COR-L47 (cell line): ENCODE measurements at regions not wholly inside any gene's neighbourhood (a gene's known extent, or its start where the extent isn't known, plus 50 kb on each side); places are given as distances from the start of the nearest gene placed in this dataset.
A peak's percentile ranks its signal among the peaks of the same experiment; 100 is the strongest.
"Not testable (repeated sequence)": the region's sequence is repeated elsewhere in the genome, so short reads cannot be mapped to it uniquely, and the experiment has no call there.

ENCODE experiments used
- DNase-seq: peaks from one replicate; lab custom pipeline; 2025; lab: John Stamatoyannopoulos, UW

DNA sequence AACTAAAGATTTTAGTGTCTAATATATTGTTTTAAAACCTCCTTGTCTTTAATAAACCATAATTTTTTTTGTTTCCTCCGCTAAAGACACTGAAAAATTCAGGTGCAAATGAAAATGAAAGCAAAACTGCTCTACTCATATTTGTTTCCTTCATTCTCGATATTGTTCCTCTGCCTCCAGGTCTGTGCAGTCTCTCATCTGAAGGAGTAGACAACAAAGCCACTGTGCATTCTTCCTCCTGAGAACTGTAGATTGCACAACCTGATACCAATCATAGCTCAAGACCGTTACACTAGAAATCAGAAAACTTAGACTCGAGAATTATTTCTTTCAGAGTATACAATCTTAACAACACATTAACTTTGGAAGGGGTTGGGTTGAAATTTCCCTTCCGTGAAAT lies 373.1 kb upstream of the CXADR start:
- no peak for DNase-seq

- DNase-seq: peak; percentile 15
These were observed 366.4 kb upstream of the CXADR start for GRCh38 chr21:17146426-17146825.

GRCh38 chr21:17159697-17160096 lies 353.1 kb upstream of the CXADR start:
- DNase-seq: no peak

- DNase-seq: no peak
These were observed 327.2 kb upstream of the CXADR start for GRCh38 chr21:17185674-17186073.

DNA sequence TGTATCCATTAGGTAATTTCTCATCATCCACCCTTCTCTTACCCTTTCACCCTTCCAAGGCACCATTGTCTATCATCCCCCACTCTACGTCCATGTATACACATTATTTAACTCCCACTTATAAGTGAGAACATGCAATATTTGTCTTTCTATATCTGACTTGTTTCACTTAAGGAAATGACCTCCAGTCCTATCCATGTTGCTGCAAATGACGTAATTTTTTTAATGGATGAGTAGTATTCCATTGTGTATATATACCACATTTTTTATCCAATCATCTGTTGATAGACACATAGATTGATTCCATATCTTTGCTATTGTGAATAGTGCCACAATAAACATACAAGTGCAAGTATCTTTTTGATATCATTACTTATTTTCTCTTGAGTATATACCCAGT lies 322.9 kb upstream of the CXADR start:
- no peak for DNase-seq

- DNase-seq: no peak
These were observed 321.4 kb upstream of the CXADR start for GRCh38 chr21:17191346-17191993.

DNA sequence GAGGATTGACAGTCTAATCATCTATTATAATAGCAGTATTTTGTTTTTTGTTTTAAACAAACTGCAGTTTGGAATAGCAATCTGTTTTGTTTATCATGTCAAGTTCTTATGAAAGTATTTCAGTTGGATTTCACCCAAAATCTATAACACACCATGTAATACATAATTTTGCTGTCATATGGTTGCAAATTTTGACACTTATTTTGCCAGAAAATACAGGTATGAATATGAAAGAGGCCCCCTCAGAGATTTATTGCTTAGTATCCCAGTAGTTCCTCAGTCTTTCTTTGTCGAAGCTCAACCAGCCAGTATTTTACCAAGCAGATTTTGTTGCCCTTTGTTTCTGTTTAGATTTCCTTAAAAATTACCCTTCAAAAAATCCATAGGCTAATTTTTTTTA lies 317.5 kb upstream of the CXADR start:
- DNase-seq: no peak

GRCh38 chr21:17195976-17196375 lies 316.9 kb upstream of the CXADR start:
- no peak for DNase-seq

DNA sequence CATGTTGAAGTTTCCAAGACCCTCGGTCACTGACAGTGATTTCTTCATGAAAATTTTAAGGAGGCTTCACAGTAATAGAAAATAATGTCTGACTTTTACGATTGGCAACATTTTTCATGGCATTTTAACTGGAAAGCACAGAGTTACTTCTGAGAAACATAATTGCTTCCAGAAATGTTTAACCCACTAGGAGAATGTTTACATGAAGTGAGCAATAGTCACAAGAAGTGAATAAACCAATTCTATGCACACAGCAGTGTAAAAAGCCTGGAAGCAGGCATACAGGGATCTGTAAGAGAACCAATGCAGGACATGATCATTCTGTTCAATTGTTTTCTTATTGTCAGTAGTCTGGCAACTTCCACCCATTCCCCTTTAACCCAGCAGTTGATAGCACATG lies 316.2 kb upstream of the CXADR start:
- no peak for DNase-seq

DNA sequence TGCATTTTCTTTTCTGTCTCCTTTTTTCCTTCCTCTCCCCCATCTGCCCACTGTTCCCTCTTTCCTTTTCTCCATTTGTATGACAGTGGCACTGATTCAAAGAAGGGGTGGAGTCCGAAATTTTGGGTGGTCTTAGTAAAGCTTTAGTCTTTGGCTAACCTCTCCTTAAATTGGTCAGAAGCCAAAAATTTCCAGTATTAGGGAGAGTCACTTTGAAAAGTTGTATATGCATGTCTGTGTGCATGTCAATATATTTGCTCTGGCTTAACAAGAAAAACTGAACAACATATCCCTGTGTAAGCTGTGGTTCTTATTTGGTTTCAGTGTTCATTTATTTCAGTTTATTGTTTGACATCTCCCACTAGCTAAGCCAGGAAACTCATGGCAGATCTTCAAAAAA lies 314.8 kb upstream of the CXADR start:
- no peak for DNase-seq

DNA sequence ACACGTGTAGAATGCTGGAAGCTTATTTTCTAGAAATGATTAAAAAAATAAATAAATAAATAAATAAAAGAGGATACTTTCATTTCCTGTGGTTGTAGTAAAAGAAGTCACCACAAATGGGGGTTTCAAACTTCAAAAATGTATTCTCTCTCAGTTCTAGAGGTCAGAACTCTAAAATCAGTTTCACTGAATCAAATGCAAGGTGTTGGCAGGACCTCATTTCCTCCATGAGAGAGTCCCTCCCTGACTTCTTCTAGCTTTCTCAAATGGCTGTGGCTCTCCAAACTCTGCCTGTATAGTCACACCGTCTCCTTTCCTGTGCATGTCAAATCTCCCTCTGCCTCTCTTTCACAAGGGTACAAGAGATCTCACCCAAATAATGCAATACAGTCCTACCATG lies 312.6 kb upstream of the CXADR start:
- DNase-seq: no peak

GRCh38 chr21:17201741-17202260 lies 311.0 kb upstream of the CXADR start:
- DNase-seq: no peak

- no peak for DNase-seq
These were observed 298.0 kb upstream of the CXADR start for GRCh38 chr21:17214801-17215200.

GRCh38 chr21:17219050-17219449 lies 293.8 kb upstream of the CXADR start:
- not testable (repeated sequence) for DNase-seq

GRCh38 chr21:17231124-17231523 lies 281.7 kb upstream of the CXADR start:
- DNase-seq: no peak

DNA sequence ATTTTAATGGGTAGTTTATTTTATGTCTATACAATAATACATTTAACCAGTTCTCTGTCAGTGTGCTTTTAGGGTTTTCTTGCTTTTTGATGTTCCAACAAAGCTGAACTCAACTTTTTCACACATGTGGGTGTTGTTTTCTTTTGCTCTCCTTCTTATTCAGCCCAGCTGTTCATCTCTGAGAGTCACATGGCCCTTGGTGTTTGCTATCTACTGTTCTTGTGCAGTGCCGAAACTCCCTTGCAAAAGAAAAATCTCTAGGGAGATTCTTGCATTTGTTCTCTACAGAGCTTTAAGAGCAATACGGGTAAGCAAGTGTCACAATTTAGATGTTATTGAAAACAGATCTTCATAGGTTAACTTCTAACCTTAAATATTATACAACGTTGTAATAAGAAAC lies 281.1 kb upstream of the CXADR start:
- no peak for DNase-seq

GRCh38 chr21:17238468-17238867 lies 274.4 kb upstream of the CXADR start:
- no peak for DNase-seq

DNA sequence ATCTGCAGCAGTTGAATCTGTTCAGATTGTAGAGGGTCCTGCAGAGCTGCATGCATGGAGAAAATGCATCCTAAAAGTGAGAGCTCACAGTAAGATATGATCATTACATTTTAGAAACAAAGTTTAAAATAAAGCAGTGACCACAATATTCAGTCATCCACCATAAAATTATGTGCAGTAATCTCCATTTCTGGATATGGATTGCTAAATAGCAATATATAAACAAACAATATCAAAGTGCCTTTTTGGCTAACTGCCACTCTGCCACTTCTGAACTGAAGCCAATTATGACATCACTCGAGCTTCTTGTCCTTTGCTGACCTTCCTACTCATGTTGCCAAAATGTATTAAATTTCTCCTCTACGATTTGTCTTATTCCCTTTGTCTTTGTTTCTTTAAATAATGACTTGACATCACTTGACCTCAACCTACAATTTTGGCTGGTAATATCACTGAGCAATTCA lies 262.0 kb upstream of the CXADR start:
- DNase-seq: peak; percentile 52

DNA sequence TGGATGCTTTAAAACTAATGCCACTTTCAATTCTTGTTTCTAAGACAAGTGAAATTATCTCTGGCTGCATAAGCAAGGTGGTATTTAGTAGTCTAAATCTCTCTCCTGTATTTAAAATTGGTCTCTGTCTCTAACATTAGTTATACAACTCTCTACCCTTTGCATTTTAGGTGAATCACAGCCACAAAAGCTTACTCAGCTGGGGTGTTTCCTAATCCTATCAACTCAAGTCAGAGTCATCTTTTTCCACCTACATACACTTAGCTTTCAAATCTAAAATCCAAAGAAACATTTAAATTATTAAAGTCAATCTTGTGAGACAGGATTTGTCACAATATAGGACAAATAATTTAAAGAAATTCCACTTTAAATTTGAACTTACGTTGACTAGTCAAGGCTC lies 255.1 kb upstream of the CXADR start:
- DNase-seq: no peak

DNA sequence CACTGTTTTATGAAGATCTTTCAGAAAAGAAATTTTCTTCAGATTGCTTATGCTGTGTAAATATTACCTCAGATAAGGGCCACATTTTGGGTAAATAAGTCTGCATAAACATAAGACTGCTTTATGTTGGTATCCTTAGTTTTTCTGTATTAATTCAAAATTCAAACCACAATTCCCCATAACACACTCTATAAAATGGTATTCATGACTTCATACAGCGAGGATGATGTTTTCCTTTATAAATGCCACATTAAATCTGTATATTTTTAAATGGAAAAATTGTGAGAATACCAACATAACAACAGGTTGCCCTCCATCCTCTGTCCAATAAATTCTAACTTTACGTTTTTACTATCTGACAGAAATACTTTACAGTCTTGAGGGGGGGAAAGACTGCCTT lies 248.7 kb upstream of the CXADR start:
- DNase-seq: no peak

- DNase-seq: no peak
These were observed 243.1 kb upstream of the CXADR start for GRCh38 chr21:17269760-17270159.

- no peak for DNase-seq
These were observed 242.6 kb upstream of the CXADR start for GRCh38 chr21:17270229-17270628.

DNA sequence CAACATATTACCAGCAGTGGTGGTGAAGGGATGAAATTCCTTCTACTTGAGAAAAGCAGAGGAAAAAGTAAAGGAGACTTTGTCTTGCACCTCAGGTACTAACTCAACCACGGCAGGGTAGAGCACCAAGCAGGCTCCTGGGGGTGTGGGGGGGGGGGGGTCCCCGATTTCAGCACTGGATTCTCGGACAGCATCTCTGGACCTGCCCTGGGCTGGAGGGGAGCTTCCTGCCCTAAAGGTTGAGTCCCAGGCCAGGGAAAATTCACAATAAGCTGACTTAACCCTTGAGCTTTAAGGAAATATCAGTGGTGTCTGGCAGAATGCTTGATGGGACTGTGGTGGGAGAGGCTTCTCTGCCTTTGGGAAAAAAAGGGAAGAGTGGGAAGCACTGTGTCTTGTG lies 233.2 kb upstream of the CXADR start:
- no peak for DNase-seq

- DNase-seq: not testable (repeated sequence)
These were observed 219.8 kb upstream of the CXADR start for GRCh38 chr21:17293016-17293562.
